Esophagus muscularis mucosa (tissue), 3 donors: ENCODE measurements at regions not wholly inside any gene's neighbourhood (a gene's known extent, or its start where the extent isn't known, plus 50 kb on each side); places are given as distances from the start of the nearest gene placed in this dataset.

Source experiments
- CTCF ChIP-seq, 3 experiments: fragments of 200-600 bp in 2 of 3; fragments of 450-650 bp in 1 of 3; sonication (generic) in 2 of 3; IDR thresholded peaks; one replicate each; pipeline ENCODE4 v1.5.1; 2017 to 2019; ENCODE audit warnings: antibody characterized with exemption in 3 of 3, mild to moderate bottlenecking in 2 of 3, moderate library complexity in 1 of 3
- POLR2A ChIP-seq: fragments of 450-650 bp; IDR thresholded peaks from one replicate; pipeline ENCODE4 v1.6.1; 2017; ENCODE audit warnings: antibody characterized with exemption, moderate library complexity, mild to moderate bottlenecking, low read depth

- TF ChIP-seq CTCF (IDR thresholded peaks at IDR 0.05): no peak
- TF ChIP-seq POLR2A: no peak
These were observed 300.1 kb downstream of the BUD13 start for GRCh38 chr11:116472651-116473050.
